PC-3 (cell line): ENCODE measurements at regions not wholly inside any gene's neighbourhood (a gene's known extent, or its start where the extent isn't known, plus 50 kb on each side); places are given as distances from the start of the nearest gene placed in this dataset.

Experiments used
- ATAC-seq: fragments of 200-7000 bp; cut with Tn5 transposase; 2 replicates; pipeline ENCODE4 v1.9.1; 2020; ENCODE audit warnings: mild to moderate bottlenecking, moderate library complexity
- BruUV-seq: library from RNA; stranded (reverse); fragments of 400-500 nt; replicated peaks from 2 replicates; lab custom pipeline; 2021; lab: Mats Ljungman, UMichigan
- CTCF ChIA-PET: fragments of 300-600 bp; sonication (Branson Sonifier 250); formaldehyde crosslinking; loops from one replicate; lab custom pipeline; 2022; ENCODE audit warnings: antibody characterized with exemption; lab: Charles Lee
- POLR2A ChIA-PET: fragments of 300-600 bp; sonication (Branson Sonifier 250); formaldehyde crosslinking; loops from one replicate; lab custom pipeline; 2022; ENCODE audit warnings: antibody characterized with exemption; ENCODE audit not compliant: unreplicated experiment; lab: Charles Lee
- DNase-seq: peaks from one replicate; pipeline ENCODE4 v3.0.0-alpha.2; 2015
- H2AFZ ChIP-seq: fragments of 300-600 bp; sonication (generic); 2 replicates; pipeline ENCODE4 v1.6.0; 2016; ENCODE audit warnings: antibody characterized with exemption, low read length
- H3F3A ChIP-seq: fragments of 300-600 bp; sonication (generic); one replicate; pipeline ENCODE4 v1.6.0; 2017; ENCODE audit warnings: antibody characterized with exemption, low read length, control low read depth, mild to moderate bottlenecking; ENCODE audit not compliant: unreplicated experiment
- H3K27ac ChIP-seq: fragments of 300-600 bp; sonication (generic); 2 replicates; pipeline ENCODE4 v1.5.1; 2016; ENCODE audit warnings: mild to moderate bottlenecking, low read length
- H3K27me3 ChIP-seq: fragments of 300-600 bp; sonication (generic); 2 replicates; pipeline ENCODE4 v1.6.1; 2016; ENCODE audit warnings: low read length, mixed read lengths
- H3K36me3 ChIP-seq: fragments of 300-600 bp; sonication (generic); 2 replicates; pipeline ENCODE4 v1.6.1; 2016; ENCODE audit warnings: low read depth, mixed run types, low read length, mixed read lengths
- H3K4me1 ChIP-seq: fragments of 300-600 bp; sonication (generic); 2 replicates; pipeline ENCODE4 v1.5.1; 2016; ENCODE audit warnings: low read length; ENCODE audit not compliant: insufficient read depth
- H3K4me2 ChIP-seq: fragments of 300-600 bp; sonication (generic); 2 replicates; pipeline ENCODE4 v1.6.0; 2016; ENCODE audit warnings: low read length
- H3K4me3 ChIP-seq: fragments of 300-600 bp; sonication (generic); 2 replicates; pipeline ENCODE4 v1.5.1; 2016; ENCODE audit warnings: mild to moderate bottlenecking, low read length, mixed read lengths
- H3K79me2 ChIP-seq: fragments of 300-600 bp; sonication (generic); 2 replicates; pipeline ENCODE4 v1.6.1; 2017; ENCODE audit warnings: low read length, mixed read lengths
- H3K9ac ChIP-seq: fragments of 300-600 bp; sonication (generic); 2 replicates; pipeline ENCODE4 v1.6.0; 2016; ENCODE audit warnings: mild to moderate bottlenecking, low read length
- H3K9me2 ChIP-seq: fragments of 300-600 bp; sonication (generic); replicated peaks from 2 replicates; pipeline ENCODE4 v1.6.1; 2016; ENCODE audit warnings: mixed run types, low read length, mixed read lengths
- H3K9me3 ChIP-seq: fragments of 300-600 bp; sonication (generic); 2 replicates; pipeline ENCODE4 v1.6.1; 2016; ENCODE audit warnings: low read length, mixed read lengths
- H4K20me1 ChIP-seq: fragments of 300-600 bp; sonication (generic); 2 replicates; pipeline ENCODE4 v1.6.1; 2016; ENCODE audit warnings: low read length, mixed read lengths
- EZH2 ChIP-seq: fragments of 300-600 bp; sonication (generic); IDR thresholded peaks from one replicate; pipeline ENCODE4 v1.6.1; 2017; ENCODE audit warnings: antibody characterized with exemption, mild to moderate bottlenecking, low read length; ENCODE audit not compliant: unreplicated experiment
- EZH2phosphoT487 ChIP-seq: fragments of 300-600 bp; sonication (generic); IDR thresholded peaks from 2 replicates; pipeline ENCODE4 v1.6.1; 2018; ENCODE audit warnings: mild to moderate bottlenecking, antibody characterized with exemption, low read length, borderline replicate concordance
- intact Hi-C: fragments of 100-400 bp; cut with micrococcal nuclease; formaldehyde crosslinking; loops from 2 replicates; pipeline ENCODE4 v1.9.0; 2023
- TF ChIP-seq, protein P1 (sequence below): fragments of 300-600 bp; sonication (generic); conservative IDR thresholded peaks from 2 replicates; pipeline ENCODE4 v1.5.1; 2017; ENCODE audit warnings: antibody characterized with exemption, low read depth, mild to moderate bottlenecking, low read length

DNA sequence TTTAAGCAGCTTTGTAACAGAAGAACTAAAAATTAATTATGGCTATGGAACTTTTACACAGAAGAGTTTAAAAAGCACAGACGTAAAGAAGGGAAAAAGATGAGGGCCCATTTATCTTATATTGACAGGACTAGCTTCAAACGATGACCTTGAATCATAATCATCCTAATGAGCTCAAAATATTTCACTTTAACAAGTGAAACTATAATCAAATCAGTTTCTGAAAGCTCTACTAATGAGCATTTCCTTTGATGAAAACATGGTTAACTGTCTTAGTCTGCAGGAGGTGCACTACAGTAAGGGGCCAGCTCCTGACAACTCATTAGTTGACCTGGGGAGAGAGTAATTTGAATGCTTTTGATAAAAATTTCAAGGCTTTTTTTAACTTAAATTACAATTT is 228.0 kb upstream of the DEFB112 start:
- POLR2A ChIA-PET, result no interaction called here

DNA sequence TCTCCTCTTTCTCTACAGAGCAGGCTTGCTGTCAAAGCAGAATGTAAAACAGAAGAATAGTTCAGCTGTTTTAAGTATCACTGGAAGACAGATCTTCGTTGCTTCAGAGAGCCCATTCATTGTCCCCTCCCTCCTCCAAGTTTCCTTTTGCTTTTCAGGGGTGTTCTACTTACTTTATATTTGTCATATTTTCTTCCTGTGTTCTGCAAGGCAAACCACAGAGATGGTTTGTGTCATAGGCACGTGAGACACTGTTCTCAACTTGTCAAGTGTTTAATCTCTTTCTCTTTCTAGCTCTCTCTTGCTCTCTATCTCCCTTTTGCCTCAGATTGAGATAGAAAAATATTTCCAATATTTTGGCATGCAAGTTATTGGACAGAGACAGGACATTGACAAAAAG is 228.9 kb upstream of the DEFB112 start:
- H4K20me1 ChIP-seq, result no peaks in the 10 kb centered on the region
- H3K9me3 ChIP-seq, result no peaks in the 10 kb centered on the region
- H3K9me2 ChIP-seq, result no peaks in the 10 kb centered on the region
- H3K36me3 ChIP-seq, result no peaks in the 10 kb centered on the region
- no peak overlapping the region for H3K4me3 ChIP-seq
- BruUV-seq, result no TSS peak
- no peak overlapping the region for H2AFZ ChIP-seq
- no peak for ATAC-seq
- no peak for TF ChIP-seq EZH2
- no peak for TF ChIP-seq EZH2phosphoT487
- TF ChIP-seq, protein P1, sequence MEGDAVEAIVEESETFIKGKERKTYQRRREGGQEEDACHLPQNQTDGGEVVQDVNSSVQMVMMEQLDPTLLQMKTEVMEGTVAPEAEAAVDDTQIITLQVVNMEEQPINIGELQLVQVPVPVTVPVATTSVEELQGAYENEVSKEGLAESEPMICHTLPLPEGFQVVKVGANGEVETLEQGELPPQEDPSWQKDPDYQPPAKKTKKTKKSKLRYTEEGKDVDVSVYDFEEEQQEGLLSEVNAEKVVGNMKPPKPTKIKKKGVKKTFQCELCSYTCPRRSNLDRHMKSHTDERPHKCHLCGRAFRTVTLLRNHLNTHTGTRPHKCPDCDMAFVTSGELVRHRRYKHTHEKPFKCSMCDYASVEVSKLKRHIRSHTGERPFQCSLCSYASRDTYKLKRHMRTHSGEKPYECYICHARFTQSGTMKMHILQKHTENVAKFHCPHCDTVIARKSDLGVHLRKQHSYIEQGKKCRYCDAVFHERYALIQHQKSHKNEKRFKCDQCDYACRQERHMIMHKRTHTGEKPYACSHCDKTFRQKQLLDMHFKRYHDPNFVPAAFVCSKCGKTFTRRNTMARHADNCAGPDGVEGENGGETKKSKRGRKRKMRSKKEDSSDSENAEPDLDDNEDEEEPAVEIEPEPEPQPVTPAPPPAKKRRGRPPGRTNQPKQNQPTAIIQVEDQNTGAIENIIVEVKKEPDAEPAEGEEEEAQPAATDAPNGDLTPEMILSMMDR, result no peak
- intact Hi-C loops, result no loop called here
- H3K27me3 ChIP-seq, result peaks cover 26% of the 10 kb centered on the region
- no peaks in the 10 kb centered on the region for H3K79me2 ChIP-seq
- no peaks in the 10 kb centered on the region for H3K4me1 ChIP-seq
- no peaks in the 10 kb centered on the region for H3F3A ChIP-seq
- POLR2A ChIA-PET, result interaction anchor here (0.6 kb wide), 1 partner anchor 21 kb away, joined by 3 read pairs; no protein-coding TSS in a partner anchor
- H3K27ac ChIP-seq, result no peak overlapping the region
- DNase-seq, result no peak
- H3K4me2 ChIP-seq, result no peak overlapping the region
- H3K9ac ChIP-seq, result no peak overlapping the region
- CTCF ChIA-PET, result interaction anchor here (0.7 kb wide), 1 partner anchor 65 kb away, joined by 3 read pairs; no protein-coding TSS in a partner anchor

More for the DNA sequence above, 228.0 kb upstream of the DEFB112 start:
- Histone ChIP-seq H3K4me2 (no peak overlapping the region), H3K79me2 (no peaks in the 10 kb centered on the region), H3K27me3 (peaks cover 26% of the 10 kb centered on the region), H3K27ac (no peak overlapping the region), H3K4me1 (no peaks in the 10 kb centered on the region), H3K9ac (no peak overlapping the region), H3K4me3 (no peak overlapping the region), H3K9me3 (no peaks in the 10 kb centered on the region), H3F3A (no peaks in the 10 kb centered on the region), H2AFZ (no peak overlapping the region), H3K36me3 (no peaks in the 10 kb centered on the region), H4K20me1 (no peaks in the 10 kb centered on the region), H3K9me2 (no peaks in the 10 kb centered on the region)
- ATAC-seq (no peak), DNase-seq (no peak)
- BruUV-seq, result no TSS peak
- intact Hi-C loops, result no loop called here
- TF ChIP-seq, protein P1, result no peak
- CTCF ChIA-PET, result interaction anchor here (0.7 kb wide), 1 partner anchor 66 kb away, joined by 3 read pairs; no protein-coding TSS in a partner anchor

DNA sequence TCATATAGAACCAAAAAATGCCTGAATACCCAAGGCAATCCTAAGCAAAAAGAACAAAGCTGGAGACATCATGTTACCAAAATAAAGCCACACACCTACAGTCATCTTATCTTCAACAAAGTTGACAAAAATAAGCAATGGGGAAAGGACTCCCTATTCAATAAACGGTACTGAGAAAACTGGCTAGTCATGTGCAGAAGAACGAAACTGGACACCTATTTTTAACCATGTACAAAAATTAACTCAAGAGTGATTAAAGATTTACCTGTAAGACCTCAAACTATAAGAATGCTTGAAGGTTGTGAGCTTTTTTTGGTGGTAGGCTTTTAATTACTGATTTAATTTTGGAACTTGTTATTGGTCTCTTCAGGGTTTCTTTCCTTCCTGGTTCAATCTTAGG is 236.0 kb upstream of the DEFB112 start:
- H2AFZ ChIP-seq, result no peak overlapping the region
- no peaks in the 10 kb centered on the region for H3K79me2 ChIP-seq
- no peaks in the 10 kb centered on the region for H4K20me1 ChIP-seq
- DNase-seq (no peak), ATAC-seq (no peak)
- H3K4me2 ChIP-seq, result no peak overlapping the region
- no TSS peak for BruUV-seq
- H3K4me1 ChIP-seq, result no peaks in the 10 kb centered on the region
- intact Hi-C loops, result no loop called here
- peaks cover 42% of the 10 kb centered on the region for H3K27me3 ChIP-seq
- POLR2A ChIA-PET, result no interaction called here
- no peaks in the 10 kb centered on the region for H3K36me3 ChIP-seq
- no peaks in the 10 kb centered on the region for H3K9me2 ChIP-seq
- CTCF ChIA-PET, result no interaction called here
- H3K9ac ChIP-seq, result no peak overlapping the region
- TF ChIP-seq, protein P1, result no peak
- TF ChIP-seq EZH2, result no peak
- no peak for TF ChIP-seq EZH2phosphoT487
- no peak overlapping the region for H3K4me3 ChIP-seq
- H3F3A ChIP-seq, result no peaks in the 10 kb centered on the region
- H3K27ac ChIP-seq, result no peak overlapping the region
- no peaks in the 10 kb centered on the region for H3K9me3 ChIP-seq
